ENCODE measurements at regions not wholly inside any gene's neighbourhood (a gene's known extent, or its start where the extent isn't known, plus 50 kb on each side); places are given as distances from the start of the nearest gene placed in this dataset.

- TF ChIP-seq RELA (CRISPR knock-in tag; IDR thresholded peaks at IDR 0.05), result no peak
- peak; percentile 94 for TF ChIP-seq NFIC (IDR thresholded peaks at IDR 0.05; ENCODE audit: low read length)
- TF ChIP-seq GRHL1 (CRISPR knock-in tag; conservative IDR thresholded peaks at IDR 0.05), result no peak
- TF ChIP-seq NR2F1 (CRISPR knock-in tag; IDR thresholded peaks at IDR 0.05), result peak in 1 of 2 experiments; percentile 72; a peak in 2 of 4 replicates
- TF ChIP-seq CENPBD1 (CRISPR knock-in tag; IDR thresholded peaks at IDR 0.05; ENCODE audit: borderline replicate concordance, low read depth), result no peak
- TF ChIP-seq NCOA2 (CRISPR knock-in tag; IDR thresholded peaks at IDR 0.05), result peak; percentile 94
- TF ChIP-seq SP5 (CRISPR knock-in tag; IDR thresholded peaks at IDR 0.05; ENCODE audit: borderline replicate concordance, low read depth), result no peak
- no peak for TF ChIP-seq ZNF773 (CRISPR knock-in tag; IDR thresholded peaks at IDR 0.05; ENCODE audit: borderline replicate concordance)
- peak; percentile 83; the same call in 1 of the 2 replicates for TF ChIP-seq MBD4 (IDR thresholded peaks at IDR 0.05; ENCODE audit: borderline replicate concordance, low read length)
- TF ChIP-seq ZNF816 (CRISPR knock-in tag; IDR thresholded peaks at IDR 0.05; ENCODE audit: borderline replicate concordance), result no peak
- peak; percentile 78 for TF ChIP-seq FOXP4 (CRISPR knock-in tag; IDR thresholded peaks at IDR 0.05)
- TF ChIP-seq MAFF (IDR thresholded peaks at IDR 0.05; ENCODE audit: low read depth, low read length), result 0 out of 2 replicates have a peak, but pooled peaks have one; percentile 9
- TF ChIP-seq ZNF33A (CRISPR knock-in tag; IDR thresholded peaks at IDR 0.05; ENCODE audit: borderline replicate concordance), result no peak
- peak; percentile 78 for TF ChIP-seq NR2F2 (IDR thresholded peaks at IDR 0.05; ENCODE audit: borderline replicate concordance, low read depth)
- no peak for TF ChIP-seq ZNF768 (CRISPR knock-in tag; IDR thresholded peaks at IDR 0.05)
- peak in 1 of 2 experiments; percentile 60; a peak in 2 of 4 replicates for TF ChIP-seq REST (IDR thresholded peaks at IDR 0.05; ENCODE audit: borderline replicate concordance in 1 of 2, low read depth in 1 of 2, low read length in 2 of 2)
- peak; percentile 58; the same call in 1 of the 2 replicates for TF ChIP-seq TBX3 (IDR thresholded peaks at IDR 0.05; ENCODE audit: borderline replicate concordance)
- peak; percentile 88 for TF ChIP-seq PITX1 (CRISPR knock-in tag; IDR thresholded peaks at IDR 0.05)
- no peak for TF ChIP-seq ZNF562 (CRISPR knock-in tag; IDR thresholded peaks at IDR 0.05; ENCODE audit: borderline replicate concordance)
- TF ChIP-seq IRF2 (CRISPR knock-in tag; IDR thresholded peaks at IDR 0.05), result peak; percentile 23; the same call in 1 of the 2 replicates
- TF ChIP-seq HOXA9 (CRISPR knock-in tag; IDR thresholded peaks at IDR 0.05; ENCODE audit: borderline replicate concordance), result no peak
- peak; percentile 43; the same call in 1 of the 2 replicates for TF ChIP-seq ZFX (CRISPR knock-in tag; IDR thresholded peaks at IDR 0.05; ENCODE audit: low read depth)
Observed at GRCh38 chr5:41638685-41639084, 128.3 kb upstream of the PLCXD3 start (continued).
